ENCODE measurements at regions not wholly inside any gene's neighbourhood (a gene's known extent, or its start where the extent isn't known, plus 50 kb on each side); places are given as distances from the start of the nearest gene placed in this dataset.

- Histone ChIP-seq H3K27ac (ENCODE audit: low read depth in 2 of 2, low read length in 2 of 2) (no peak overlapping the region), H3K4me1 (ENCODE audit: control insufficient read depth in 2 of 2, insufficient read depth in 2 of 2, low read length in 2 of 2) (no peaks in the 10 kb centered on the region), H3K27me3 (ENCODE audit: control insufficient read depth in 2 of 2, insufficient read depth in 2 of 2, low read length in 2 of 2) (no peaks in the 10 kb centered on the region), H3K9me3 (ENCODE audit: control insufficient read depth in 2 of 2, low read length in 2 of 2) (no peaks in the 10 kb centered on the region), H3K4me3 (ENCODE audit: low read length in 2 of 2) (no peak overlapping the region), H3K9ac (ENCODE audit: low read depth in 1 of 2, low read length in 2 of 2) (no peak overlapping the region), H3K36me3 (ENCODE audit: control insufficient read depth in 2 of 2, insufficient read depth in 2 of 2, low read length in 2 of 2) (no peaks in the 10 kb centered on the region)
These were observed 549.6 kb downstream of the ZIC1 start for GRCh38 chr3:147958754-147959153.

- Histone ChIP-seq H3K9me3 (ENCODE audit: control insufficient read depth in 2 of 2, low read length in 2 of 2) (no peaks in the 10 kb centered on the region), H3K9ac (ENCODE audit: low read depth in 1 of 2, low read length in 2 of 2) (no peak overlapping the region), H3K27ac (ENCODE audit: low read depth in 2 of 2, low read length in 2 of 2) (no peak overlapping the region), H3K4me1 (ENCODE audit: control insufficient read depth in 2 of 2, insufficient read depth in 2 of 2, low read length in 2 of 2) (no peaks in the 10 kb centered on the region), H3K36me3 (ENCODE audit: control insufficient read depth in 2 of 2, insufficient read depth in 2 of 2, low read length in 2 of 2) (no peaks in the 10 kb centered on the region), H3K27me3 (ENCODE audit: control insufficient read depth in 2 of 2, insufficient read depth in 2 of 2, low read length in 2 of 2) (no peaks in the 10 kb centered on the region), H3K4me3 (ENCODE audit: low read length in 2 of 2) (no peak overlapping the region)
These were observed 551.6 kb downstream of the ZIC1 start for GRCh38 chr3:147960786-147961185.

- no peaks in the 10 kb centered on the region for H3K4me1 ChIP-seq (ENCODE audit: control insufficient read depth in 2 of 2, insufficient read depth in 2 of 2, low read length in 2 of 2)
- H3K9ac ChIP-seq (ENCODE audit: low read depth in 1 of 2, low read length in 2 of 2) = no peak overlapping the region
- no peaks in the 10 kb centered on the region for H3K9me3 ChIP-seq (ENCODE audit: control insufficient read depth in 2 of 2, low read length in 2 of 2)
- H3K27ac ChIP-seq (ENCODE audit: low read depth in 2 of 2, low read length in 2 of 2) = no peak overlapping the region
- no peak overlapping the region for H3K4me3 ChIP-seq (ENCODE audit: low read length in 2 of 2)
- H3K27me3 ChIP-seq (ENCODE audit: control insufficient read depth in 2 of 2, insufficient read depth in 2 of 2, low read length in 2 of 2) = no peaks in the 10 kb centered on the region
- H3K36me3 ChIP-seq (ENCODE audit: control insufficient read depth in 2 of 2, insufficient read depth in 2 of 2, low read length in 2 of 2) = no peaks in the 10 kb centered on the region
These were observed 553.4 kb downstream of the ZIC1 start for GRCh38 chr3:147962408-147963164.

GRCh38 chr3:147963711-147964110 lies 554.5 kb downstream of the ZIC1 start:
- H3K36me3 ChIP-seq (ENCODE audit: control insufficient read depth in 2 of 2, insufficient read depth in 2 of 2, low read length in 2 of 2) = no peaks in the 10 kb centered on the region
- no peaks in the 10 kb centered on the region for H3K4me1 ChIP-seq (ENCODE audit: control insufficient read depth in 2 of 2, insufficient read depth in 2 of 2, low read length in 2 of 2)
- no peak overlapping the region for H3K9ac ChIP-seq (ENCODE audit: low read depth in 1 of 2, low read length in 2 of 2)

GRCh38 chr3:147975165-147975564 lies 566.0 kb downstream of the ZIC1 start:
- H3K9ac ChIP-seq (ENCODE audit: low read depth in 1 of 2, low read length in 2 of 2) = no peak overlapping the region
- no peaks in the 10 kb centered on the region for H3K9me3 ChIP-seq (ENCODE audit: control insufficient read depth in 2 of 2, low read length in 2 of 2)
- no peaks in the 10 kb centered on the region for H3K27me3 ChIP-seq (ENCODE audit: control insufficient read depth in 2 of 2, insufficient read depth in 2 of 2, low read length in 2 of 2)
- H3K36me3 ChIP-seq (ENCODE audit: control insufficient read depth in 2 of 2, insufficient read depth in 2 of 2, low read length in 2 of 2) = no peaks in the 10 kb centered on the region
- H3K27ac ChIP-seq (ENCODE audit: low read depth in 2 of 2, low read length in 2 of 2) = no peak overlapping the region
- H3K4me3 ChIP-seq (ENCODE audit: low read length in 2 of 2) = no peak overlapping the region
- H3K4me1 ChIP-seq (ENCODE audit: control insufficient read depth in 2 of 2, insufficient read depth in 2 of 2, low read length in 2 of 2) = no peaks in the 10 kb centered on the region

More at GRCh38 chr3:147963711-147964110, 554.5 kb downstream of the ZIC1 start:
- Histone ChIP-seq H3K9me3 (ENCODE audit: control insufficient read depth in 2 of 2, low read length in 2 of 2) (no peaks in the 10 kb centered on the region), H3K27me3 (ENCODE audit: control insufficient read depth in 2 of 2, insufficient read depth in 2 of 2, low read length in 2 of 2) (no peaks in the 10 kb centered on the region), H3K4me3 (ENCODE audit: low read length in 2 of 2) (no peak overlapping the region), H3K27ac (ENCODE audit: low read depth in 2 of 2, low read length in 2 of 2) (no peak overlapping the region)

- Histone ChIP-seq H3K27me3 (ENCODE audit: control insufficient read depth in 2 of 2, insufficient read depth in 2 of 2, low read length in 2 of 2) (no peaks in the 10 kb centered on the region), H3K4me1 (ENCODE audit: control insufficient read depth in 2 of 2, insufficient read depth in 2 of 2, low read length in 2 of 2) (no peaks in the 10 kb centered on the region), H3K9ac (ENCODE audit: low read depth in 1 of 2, low read length in 2 of 2) (no peak overlapping the region), H3K9me3 (ENCODE audit: control insufficient read depth in 2 of 2, low read length in 2 of 2) (no peaks in the 10 kb centered on the region), H3K27ac (ENCODE audit: low read depth in 2 of 2, low read length in 2 of 2) (no peak overlapping the region), H3K36me3 (ENCODE audit: control insufficient read depth in 2 of 2, insufficient read depth in 2 of 2, low read length in 2 of 2) (no peaks in the 10 kb centered on the region), H3K4me3 (ENCODE audit: low read length in 2 of 2) (no peak overlapping the region)
These were observed 567.8 kb downstream of the ZIC1 start for GRCh38 chr3:147977001-147977400.

GRCh38 chr3:147987549-147987948 lies 578.4 kb downstream of the ZIC1 start:
- H3K4me1 ChIP-seq (ENCODE audit: control insufficient read depth in 2 of 2, insufficient read depth in 2 of 2, low read length in 2 of 2) = no peaks in the 10 kb centered on the region

GRCh38 chr3:147989344-147989743 lies 580.2 kb downstream of the ZIC1 start:
- Histone ChIP-seq H3K27me3 (ENCODE audit: control insufficient read depth in 2 of 2, insufficient read depth in 2 of 2, low read length in 2 of 2) (no peaks in the 10 kb centered on the region), H3K4me1 (ENCODE audit: control insufficient read depth in 2 of 2, insufficient read depth in 2 of 2, low read length in 2 of 2) (no peaks in the 10 kb centered on the region), H3K36me3 (ENCODE audit: control insufficient read depth in 2 of 2, insufficient read depth in 2 of 2, low read length in 2 of 2) (no peaks in the 10 kb centered on the region), H3K27ac (ENCODE audit: low read depth in 2 of 2, low read length in 2 of 2) (no peak overlapping the region), H3K9ac (ENCODE audit: low read depth in 1 of 2, low read length in 2 of 2) (no peak overlapping the region), H3K4me3 (ENCODE audit: low read length in 2 of 2) (no peak overlapping the region), H3K9me3 (ENCODE audit: control insufficient read depth in 2 of 2, low read length in 2 of 2) (no peaks in the 10 kb centered on the region)

More at GRCh38 chr3:147987549-147987948, 578.4 kb downstream of the ZIC1 start:
- Histone ChIP-seq H3K9ac (ENCODE audit: low read depth in 1 of 2, low read length in 2 of 2) (no peak overlapping the region), H3K27ac (ENCODE audit: low read depth in 2 of 2, low read length in 2 of 2) (no peak overlapping the region), H3K27me3 (ENCODE audit: control insufficient read depth in 2 of 2, insufficient read depth in 2 of 2, low read length in 2 of 2) (no peaks in the 10 kb centered on the region), H3K4me3 (ENCODE audit: low read length in 2 of 2) (no peak overlapping the region), H3K9me3 (ENCODE audit: control insufficient read depth in 2 of 2, low read length in 2 of 2) (no peaks in the 10 kb centered on the region), H3K36me3 (ENCODE audit: control insufficient read depth in 2 of 2, insufficient read depth in 2 of 2, low read length in 2 of 2) (no peaks in the 10 kb centered on the region)

- H3K27me3 ChIP-seq (ENCODE audit: control insufficient read depth in 2 of 2, insufficient read depth in 2 of 2, low read length in 2 of 2) = no peaks in the 10 kb centered on the region
- H3K9me3 ChIP-seq (ENCODE audit: control insufficient read depth in 2 of 2, low read length in 2 of 2) = no peaks in the 10 kb centered on the region
- H3K27ac ChIP-seq (ENCODE audit: low read depth in 2 of 2, low read length in 2 of 2) = no peak overlapping the region
- H3K4me3 ChIP-seq (ENCODE audit: low read length in 2 of 2) = no peak overlapping the region
- H3K36me3 ChIP-seq (ENCODE audit: control insufficient read depth in 2 of 2, insufficient read depth in 2 of 2, low read length in 2 of 2) = no peaks in the 10 kb centered on the region
- no peaks in the 10 kb centered on the region for H3K4me1 ChIP-seq (ENCODE audit: control insufficient read depth in 2 of 2, insufficient read depth in 2 of 2, low read length in 2 of 2)
- no peak overlapping the region for H3K9ac ChIP-seq (ENCODE audit: low read depth in 1 of 2, low read length in 2 of 2)
These were observed 593.6 kb downstream of the ZIC1 start for GRCh38 chr3:148002705-148003205.

GRCh38 chr3:148004331-148004730 lies 595.2 kb downstream of the ZIC1 start:
- H3K9me3 ChIP-seq (ENCODE audit: control insufficient read depth in 2 of 2, low read length in 2 of 2) = no peaks in the 10 kb centered on the region
- H3K4me3 ChIP-seq (ENCODE audit: low read length in 2 of 2) = no peak overlapping the region
- H3K4me1 ChIP-seq (ENCODE audit: control insufficient read depth in 2 of 2, insufficient read depth in 2 of 2, low read length in 2 of 2) = no peaks in the 10 kb centered on the region
- H3K36me3 ChIP-seq (ENCODE audit: control insufficient read depth in 2 of 2, insufficient read depth in 2 of 2, low read length in 2 of 2) = no peaks in the 10 kb centered on the region
- H3K9ac ChIP-seq (ENCODE audit: low read depth in 1 of 2, low read length in 2 of 2) = no peak overlapping the region
- H3K27me3 ChIP-seq (ENCODE audit: control insufficient read depth in 2 of 2, insufficient read depth in 2 of 2, low read length in 2 of 2) = no peaks in the 10 kb centered on the region
- H3K27ac ChIP-seq (ENCODE audit: low read depth in 2 of 2, low read length in 2 of 2) = no peak overlapping the region

Measured in mucosa of rectum (tissue), 2 donors.